ENCODE measurements at regions not wholly inside any gene's neighbourhood (a gene's known extent, or its start where the extent isn't known, plus 50 kb on each side); places are given as distances from the start of the nearest gene placed in this dataset.

DNA sequence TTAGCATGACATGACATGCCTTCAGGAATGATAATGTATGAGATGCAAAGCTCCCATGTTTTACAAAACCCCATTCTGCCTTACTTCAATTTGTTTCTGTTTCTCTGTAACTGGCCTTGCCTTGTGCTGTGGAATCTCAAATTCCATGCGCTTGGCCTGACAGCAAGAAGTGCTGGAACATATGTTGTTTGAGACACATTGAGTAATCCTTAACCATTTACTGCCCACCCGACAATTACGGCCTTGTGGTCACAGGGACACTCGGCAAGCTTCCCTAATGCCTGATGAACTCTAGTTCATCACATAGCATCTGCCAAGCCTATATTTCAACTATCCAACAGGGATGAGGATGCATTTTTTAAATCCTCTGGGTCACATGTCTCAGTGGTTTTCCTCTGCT is 226.4 kb upstream of the CASK start:
- no peak for DNase-seq

GRCh38 chrX:42149281-42149680 is 225.9 kb upstream of the CASK start:
- no peak for DNase-seq

DNA sequence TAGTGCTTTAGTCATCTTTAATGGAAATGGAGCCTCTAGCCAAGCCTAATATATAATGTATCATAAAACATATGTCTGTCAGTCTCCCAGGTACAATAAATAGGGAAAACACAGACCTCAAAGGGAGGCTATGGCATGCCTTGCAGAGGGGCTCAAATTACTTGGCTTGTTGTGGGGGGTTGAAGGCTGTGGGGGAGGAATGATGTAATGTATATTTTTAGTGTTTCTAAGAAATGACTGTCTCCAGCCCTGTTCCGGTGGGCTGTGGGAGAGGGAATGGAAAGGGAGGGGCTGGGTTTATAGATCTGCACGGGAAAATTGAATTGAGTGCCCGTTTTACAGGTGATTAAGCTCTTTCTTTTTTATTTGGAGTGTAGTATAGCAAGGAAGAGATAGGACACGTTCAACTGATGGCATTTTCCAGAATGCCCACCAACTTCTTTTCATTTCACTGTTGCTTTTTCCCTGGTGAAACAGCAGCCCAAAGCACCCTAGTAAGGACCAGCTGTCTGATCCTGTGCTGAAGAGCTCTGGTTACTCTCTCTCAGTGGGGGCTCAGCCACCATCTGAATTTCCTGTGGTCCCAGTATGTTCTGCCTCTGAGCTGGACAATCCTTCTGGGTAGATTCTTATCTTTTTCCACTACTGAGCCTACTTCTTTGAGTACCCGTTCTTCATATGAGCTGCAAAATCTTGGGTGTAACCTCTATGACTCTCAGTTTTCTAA is 220.7 kb upstream of the CASK start:
- peak; percentile 54 for DNase-seq

DNA sequence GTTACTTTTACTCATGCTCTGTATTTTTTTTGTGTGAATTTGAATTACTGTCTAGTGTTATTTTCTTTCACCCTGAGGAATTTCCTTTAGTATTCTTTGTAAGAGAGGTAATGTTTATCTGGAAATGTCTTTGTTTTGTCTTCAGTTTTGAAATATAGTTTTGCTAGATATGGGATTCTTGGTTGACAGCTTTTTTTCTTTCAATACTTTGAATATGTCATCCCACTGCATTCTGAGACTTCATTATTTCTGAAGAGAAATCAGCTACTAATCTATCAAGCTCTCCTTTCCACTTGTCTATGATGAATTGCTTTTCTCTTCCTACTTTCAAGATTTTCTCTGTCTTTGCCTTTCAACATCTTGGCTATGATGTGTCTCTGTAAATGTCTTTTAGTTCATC is 217.0 kb upstream of the CASK start:
- no peak for DNase-seq

GRCh38 chrX:42135583-42136228 is 212.4 kb upstream of the CASK start:
- DNase-seq: no peak

- DNase-seq: no peak
Observed at GRCh38 chrX:42131856-42132255, 208.5 kb upstream of the CASK start.

- DNase-seq: no peak
Observed at GRCh38 chrX:42129022-42129940, 205.9 kb upstream of the CASK start.

GRCh38 chrX:42128587-42128986 is 205.2 kb upstream of the CASK start:
- DNase-seq: no peak

DNA sequence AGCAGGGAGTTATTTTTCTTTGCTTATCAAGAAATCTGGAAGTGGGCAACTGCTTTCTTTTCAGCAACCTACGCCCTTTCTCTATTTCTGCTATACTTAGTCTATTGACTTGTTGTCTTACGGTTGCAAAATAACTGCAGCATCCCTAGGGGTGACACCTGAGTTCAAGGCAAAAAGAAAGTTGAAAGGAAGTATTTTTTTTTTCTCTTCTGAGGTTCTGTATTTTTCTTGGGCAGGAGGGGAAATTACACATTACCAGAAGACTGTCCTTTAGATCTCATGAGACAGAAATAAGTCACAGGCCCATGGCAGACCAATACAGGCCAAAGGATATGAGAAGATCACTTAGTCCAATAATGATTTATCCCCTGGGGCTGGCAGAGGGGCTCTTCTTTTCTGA is 204.7 kb upstream of the CASK start:
- DNase-seq: no peak

DNA sequence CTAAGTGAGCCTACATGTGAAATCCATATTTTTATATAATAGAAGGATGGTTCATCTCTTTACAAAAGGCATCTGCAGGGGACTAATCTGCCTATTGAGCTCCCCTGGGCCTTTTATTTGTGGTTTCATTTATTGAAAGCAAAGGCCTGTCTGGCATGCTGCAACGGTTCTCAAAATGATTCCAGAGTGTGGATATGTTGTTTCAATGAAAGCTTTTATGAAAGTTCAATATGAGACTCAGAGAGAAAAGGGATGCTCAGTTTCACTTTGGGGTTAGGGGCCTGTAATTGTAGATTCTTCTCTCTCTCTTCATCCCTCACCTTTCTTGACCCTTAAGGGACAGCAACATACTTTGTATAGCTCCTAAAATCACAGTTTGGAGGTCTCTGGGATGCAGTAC is 204.2 kb upstream of the CASK start:
- DNase-seq: no peak

- no peak for DNase-seq
Observed at GRCh38 chrX:42123369-42123768, 200.0 kb upstream of the CASK start.

GRCh38 chrX:42119076-42119475 is 195.7 kb upstream of the CASK start:
- DNase-seq: no peak

GRCh38 chrX:42117318-42117717 is 194.0 kb upstream of the CASK start:
- no peak for DNase-seq

GRCh38 chrX:42109428-42109827 is 186.1 kb upstream of the CASK start:
- no peak for DNase-seq

GRCh38 chrX:42107495-42108488 is 184.4 kb upstream of the CASK start:
- no peak for DNase-seq

- no peak for DNase-seq
Observed at GRCh38 chrX:42106556-42106955, 183.2 kb upstream of the CASK start.

GRCh38 chrX:42102586-42103282 is 179.4 kb upstream of the CASK start:
- DNase-seq: no peak

- DNase-seq: no peak
Observed at GRCh38 chrX:42098900-42099299, 175.5 kb upstream of the CASK start.

- no peak for DNase-seq
Observed at GRCh38 chrX:42097486-42097885, 174.1 kb upstream of the CASK start.

DNA sequence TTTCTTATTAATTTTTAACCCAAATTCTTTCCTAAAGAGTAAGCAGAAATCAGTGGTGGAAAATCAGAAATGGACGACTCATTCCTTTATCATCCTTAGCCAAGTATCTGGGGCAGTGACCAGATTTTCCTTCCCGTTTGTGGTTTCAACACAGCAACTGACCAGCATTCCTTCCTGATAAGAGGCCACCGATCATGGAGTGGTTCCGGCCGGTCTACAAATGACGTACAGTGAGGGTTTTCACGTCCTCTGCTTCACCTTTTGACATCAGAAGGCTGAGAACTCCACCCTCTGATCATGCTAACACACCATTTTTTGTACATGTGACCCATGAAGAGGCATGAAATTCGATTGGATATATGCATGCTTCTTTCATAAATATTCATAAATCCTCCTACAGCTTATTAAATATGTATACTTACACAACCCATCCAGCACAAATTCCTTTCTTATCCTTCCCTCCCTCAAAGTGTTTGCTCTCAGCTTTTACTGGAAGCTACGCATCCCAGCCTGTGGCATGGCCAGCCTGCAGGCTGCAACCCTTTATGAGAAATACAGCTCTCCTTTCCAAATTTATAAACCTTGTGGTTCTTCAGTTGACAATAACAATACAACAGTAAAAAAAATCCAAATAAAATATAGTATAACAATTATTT is 173.0 kb upstream of the CASK start:
- DNase-seq: no peak

DNA sequence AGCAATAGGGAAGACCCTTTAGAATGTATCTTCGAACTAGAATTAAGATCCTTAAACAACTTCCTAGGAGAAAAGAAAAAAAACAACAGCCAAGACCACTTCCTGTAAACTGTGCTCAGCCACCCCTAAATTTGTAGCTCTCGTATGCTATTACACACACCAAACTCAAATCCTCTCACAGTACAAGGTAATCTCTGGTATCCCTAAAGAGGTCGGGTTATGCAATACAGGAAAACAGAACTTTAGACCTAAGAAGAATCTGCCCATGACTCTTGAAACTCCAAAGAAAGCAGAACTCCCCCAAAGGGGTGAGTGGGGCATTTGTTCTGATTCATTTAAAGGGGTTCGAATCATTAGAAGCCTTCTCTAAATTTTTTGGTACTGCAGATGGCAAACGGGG is 170.9 kb upstream of the CASK start:
- no peak for DNase-seq
